ENCODE measurements at regions not wholly inside any gene's neighbourhood (a gene's known extent, or its start where the extent isn't known, plus 50 kb on each side); places are given as distances from the start of the nearest gene placed in this dataset.

DNA sequence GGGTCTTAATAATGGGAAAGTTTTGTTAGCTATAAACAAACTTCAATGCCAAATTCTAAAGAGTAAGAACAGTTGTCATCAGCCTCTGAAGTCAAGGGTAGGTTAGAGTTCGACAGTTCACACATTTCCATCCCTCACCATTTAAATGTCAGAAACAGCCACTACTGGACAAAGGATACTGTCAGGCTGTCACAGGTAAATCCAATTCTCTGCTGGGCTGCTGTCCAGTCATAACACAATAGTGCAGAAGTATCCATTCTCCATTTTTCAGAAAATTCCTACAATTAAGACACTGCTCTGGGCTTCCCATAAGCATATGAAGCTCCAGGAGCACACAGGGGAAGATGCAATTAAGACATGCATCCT, 221.4 kb downstream of the RPS29 start:
- TF ChIP-seq, protein P1, sequence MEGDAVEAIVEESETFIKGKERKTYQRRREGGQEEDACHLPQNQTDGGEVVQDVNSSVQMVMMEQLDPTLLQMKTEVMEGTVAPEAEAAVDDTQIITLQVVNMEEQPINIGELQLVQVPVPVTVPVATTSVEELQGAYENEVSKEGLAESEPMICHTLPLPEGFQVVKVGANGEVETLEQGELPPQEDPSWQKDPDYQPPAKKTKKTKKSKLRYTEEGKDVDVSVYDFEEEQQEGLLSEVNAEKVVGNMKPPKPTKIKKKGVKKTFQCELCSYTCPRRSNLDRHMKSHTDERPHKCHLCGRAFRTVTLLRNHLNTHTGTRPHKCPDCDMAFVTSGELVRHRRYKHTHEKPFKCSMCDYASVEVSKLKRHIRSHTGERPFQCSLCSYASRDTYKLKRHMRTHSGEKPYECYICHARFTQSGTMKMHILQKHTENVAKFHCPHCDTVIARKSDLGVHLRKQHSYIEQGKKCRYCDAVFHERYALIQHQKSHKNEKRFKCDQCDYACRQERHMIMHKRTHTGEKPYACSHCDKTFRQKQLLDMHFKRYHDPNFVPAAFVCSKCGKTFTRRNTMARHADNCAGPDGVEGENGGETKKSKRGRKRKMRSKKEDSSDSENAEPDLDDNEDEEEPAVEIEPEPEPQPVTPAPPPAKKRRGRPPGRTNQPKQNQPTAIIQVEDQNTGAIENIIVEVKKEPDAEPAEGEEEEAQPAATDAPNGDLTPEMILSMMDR (IDR thresholded peaks at IDR 0.05 in 2 of 3, conservative IDR thresholded peaks at IDR 0.05 in 1 of 3; ENCODE audit: borderline replicate concordance in 1 of 3, insufficient read depth in 1 of 3, low read depth in 2 of 3, low read length in 2 of 3): no peak
- TF ChIP-seq SIN3A (IDR thresholded peaks at IDR 0.05; ENCODE audit: low read depth): no peak
- no peak for TF ChIP-seq ZFX (IDR thresholded peaks at IDR 0.05)
- no peak for TF ChIP-seq JUND (IDR thresholded peaks at IDR 0.05)
- no peak for TF ChIP-seq POLR2A (IDR thresholded peaks at IDR 0.05; ENCODE audit: borderline replicate concordance, extremely low read depth, insufficient read depth, insufficient read length)
- no peak for TF ChIP-seq SRF (IDR thresholded peaks at IDR 0.05; ENCODE audit: low read depth)
- no peak for TF ChIP-seq YY1 (IDR thresholded peaks at IDR 0.05; ENCODE audit: extremely low read depth, insufficient replicate concordance, low read depth, low read length)
- no peak for TF ChIP-seq POLR2AphosphoS5 (IDR thresholded peaks at IDR 0.05; ENCODE audit: low read depth, low read length)
- no peak for TF ChIP-seq EZH2phosphoT487 (IDR thresholded peaks at IDR 0.05; ENCODE audit: borderline replicate concordance)
- TF ChIP-seq ATF3 (IDR thresholded peaks at IDR 0.05): no peak
- TF ChIP-seq EZH2 (IDR thresholded peaks at IDR 0.05): no peak
